ENCODE measurements at regions not wholly inside any gene's neighbourhood (a gene's known extent, or its start where the extent isn't known, plus 50 kb on each side); places are given as distances from the start of the nearest gene placed in this dataset.

GRCh38 chr14:85897808-85898207 lies 367.9 kb downstream of the FLRT2 start (continued):
- TF ChIP-seq DMTF1 (CRISPR knock-in tag; IDR thresholded peaks at IDR 0.05) (no peak), KLF15 (CRISPR knock-in tag; IDR thresholded peaks at IDR 0.05; ENCODE audit: borderline replicate concordance) (no peak), NFYB (CRISPR knock-in tag; IDR thresholded peaks at IDR 0.05) (no peak), ZNF18 (CRISPR knock-in tag; IDR thresholded peaks at IDR 0.05; ENCODE audit: insufficient replicate concordance) (no peak), HNRNPH1 (optimal IDR thresholded peaks at IDR 0.05; ENCODE audit: low read depth, low read length) (no peak), HNRNPLL (IDR thresholded peaks at IDR 0.05; ENCODE audit: low read depth, low read length, poor library complexity, severe bottlenecking) (no peak), RNF2 (conservative IDR thresholded peaks at IDR 0.05; ENCODE audit: low read depth) (no peak), BRD4 (CRISPR knock-in tag; IDR thresholded peaks at IDR 0.05) (no peak), KDM5A (IDR thresholded peaks at IDR 0.05; ENCODE audit: borderline replicate concordance, low read length) (no peak)

- Histone ChIP-seq H3K27ac (ENCODE audit: extremely low read length, insufficient read depth, low read length) (no peak overlapping the region), H4K20me1 (ENCODE audit: insufficient read depth, low read length) (no peaks in the 10 kb centered on the region), H3K4me1 (ENCODE audit: insufficient read depth, low read length) (no peaks in the 10 kb centered on the region), H3K9me3 (ENCODE audit: low read length) (peaks cover 65% of the 10 kb centered on the region), H3K27me3 (ENCODE audit: control insufficient read depth in 1 of 2, insufficient read depth in 2 of 2, low read length in 2 of 2) (no peaks in the 10 kb centered on the region), H3K4me2 (ENCODE audit: low read depth, low read length) (no peak overlapping the region), H3K36me3 (replicated peaks in 1 of 2; ENCODE audit: control insufficient read depth in 1 of 2, insufficient read depth in 2 of 2, low read length in 2 of 2) (no peaks in the 10 kb centered on the region), H3K9ac (ENCODE audit: insufficient read depth, low read depth, low read length) (no peak overlapping the region), H3K79me2 (ENCODE audit: insufficient read depth, low read length) (no peaks in the 10 kb centered on the region), H2AFZ (ENCODE audit: low read length) (no peak overlapping the region), H3K4me3 (replicated peaks in 1 of 3; ENCODE audit: insufficient read depth in 1 of 3, low read depth in 2 of 3, low read length in 3 of 3) (no peak overlapping the region)
- ChIA-PET CTCF (ENCODE audit: low intra/inter-chr PET ratio, low total read pairs) (no interaction called here), POLR2A (no interaction called here)
- BruUV-seq (replicated peaks): no TSS peak
- intact Hi-C loops (cut with micrococcal nuclease; ENCODE audit: unreplicated experiment) (no loop called here), in situ Hi-C loops (cut with HindIII; ENCODE audit: extremely low pct_ligation_motif_present, low pct_unique_long_range_greater_than_20kb) (no loop called here)
- FAIRE-seq (no peak), ATAC-seq (no peak), DNase-seq (ENCODE audit: low spot score) (no peak)
- WGBS (ENCODE audit: low lambda C conversion rate): 0% methylated on average over 1 of the region's 1 CpG
- TF ChIP-seq ZNF281 (CRISPR knock-in tag; IDR thresholded peaks at IDR 0.05; ENCODE audit: borderline replicate concordance) (no peak), ZNF34 (CRISPR knock-in tag; IDR thresholded peaks at IDR 0.05; ENCODE audit: borderline replicate concordance) (no peak), PAWR (CRISPR knock-in tag; IDR thresholded peaks at IDR 0.05; ENCODE audit: borderline replicate concordance) (no peak), RNF2 (conservative IDR thresholded peaks at IDR 0.05; ENCODE audit: low read depth) (no peak), ZNF776 (CRISPR knock-in tag; IDR thresholded peaks at IDR 0.05) (no peak), FOXP4 (CRISPR knock-in tag; IDR thresholded peaks at IDR 0.05) (no peak), ZNF713 (CRISPR knock-in tag; IDR thresholded peaks at IDR 0.05) (no peak)
Measured at GRCh38 chr14:85895603-85896002, 365.7 kb downstream of the FLRT2 start.
